ENCODE measurements at regions not wholly inside any gene's neighbourhood (a gene's known extent, or its start where the extent isn't known, plus 50 kb on each side); places are given as distances from the start of the nearest gene placed in this dataset.

DNA sequence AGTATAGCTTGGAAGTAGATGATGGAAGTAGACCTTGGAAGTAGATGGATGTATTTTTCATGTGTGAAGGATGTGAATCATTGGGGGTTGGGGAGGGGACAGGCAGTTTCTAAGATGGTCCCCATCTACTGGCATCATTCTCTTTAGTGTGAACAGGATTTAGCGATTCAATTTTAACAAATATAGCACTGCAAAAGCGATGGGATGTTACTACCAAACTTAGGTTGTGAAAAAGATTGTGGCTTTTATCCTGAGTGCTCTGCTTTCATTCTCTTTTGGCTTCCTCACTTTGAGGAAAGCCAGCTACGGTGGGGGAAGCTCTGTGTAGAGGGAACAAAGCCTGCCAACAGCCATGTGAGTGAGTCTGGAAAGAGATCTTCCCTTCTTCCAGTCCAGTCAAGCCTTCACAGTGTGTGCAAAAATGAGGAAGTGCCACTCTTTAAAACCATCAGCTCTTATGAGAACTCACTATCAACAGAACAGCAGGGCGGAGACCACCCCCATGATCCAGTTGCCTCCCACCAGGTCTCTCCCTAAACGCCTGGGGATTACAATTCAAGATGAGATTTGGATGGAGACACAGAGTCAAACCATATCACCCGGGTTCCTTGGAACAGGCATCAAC, 441.4 kb downstream of the SH3GL2 start:
- DNase-seq (ENCODE audit: low spot score in 2 of 2): no peak
- Histone ChIP-seq H3K9me3 (peaks cover 0 to 9% (median 0%) of the 10 kb centered on the region in 4 donors), H3K27me3 (no peaks in the 10 kb centered on the region), H3K4me1 (no peaks in the 10 kb centered on the region), H3K27ac (no peak overlapping the region), H3K36me3 (no peaks in the 10 kb centered on the region), H3K4me3 (no peak overlapping the region)
- TF ChIP-seq POLR2A (IDR thresholded peaks at IDR 0.05) (no peak), EP300 (IDR thresholded peaks at IDR 0.05) (no peak)
- 80 to 84% methylated on average over 6 of the region's 6 CpGs for WGBS, 2 donors

DNA sequence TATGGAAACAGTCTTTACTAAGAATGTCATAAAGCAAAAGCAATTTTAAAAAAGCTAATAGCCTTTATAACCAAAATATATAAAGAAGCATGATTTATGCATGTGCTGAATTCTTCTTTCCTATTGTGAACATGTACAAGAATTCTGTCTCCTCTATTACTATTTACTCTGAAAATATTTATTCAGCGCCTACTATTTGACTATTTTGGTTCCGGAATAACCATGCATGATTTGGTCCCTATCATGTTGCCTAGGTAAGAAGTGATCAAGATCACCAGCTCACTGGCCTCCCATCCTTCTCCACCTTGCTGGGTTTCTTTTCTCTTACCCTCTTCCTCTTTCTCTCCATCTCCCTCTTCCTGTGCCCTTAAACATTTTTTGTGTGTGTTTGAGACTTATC, 443.8 kb downstream of the SH3GL2 start:
- Histone ChIP-seq H3K36me3 (no peaks in the 10 kb centered on the region), H3K27me3 (no peaks in the 10 kb centered on the region), H3K9me3 (peaks cover 0 to 11% (median 0%) of the 10 kb centered on the region in 4 donors), H3K4me1 (no peaks in the 10 kb centered on the region), H3K4me3 (no peak overlapping the region), H3K27ac (no peak overlapping the region)
- TF ChIP-seq POLR2A (IDR thresholded peaks at IDR 0.05) (no peak), EP300 (IDR thresholded peaks at IDR 0.05) (no peak)
- TF ChIP-seq, protein P1, sequence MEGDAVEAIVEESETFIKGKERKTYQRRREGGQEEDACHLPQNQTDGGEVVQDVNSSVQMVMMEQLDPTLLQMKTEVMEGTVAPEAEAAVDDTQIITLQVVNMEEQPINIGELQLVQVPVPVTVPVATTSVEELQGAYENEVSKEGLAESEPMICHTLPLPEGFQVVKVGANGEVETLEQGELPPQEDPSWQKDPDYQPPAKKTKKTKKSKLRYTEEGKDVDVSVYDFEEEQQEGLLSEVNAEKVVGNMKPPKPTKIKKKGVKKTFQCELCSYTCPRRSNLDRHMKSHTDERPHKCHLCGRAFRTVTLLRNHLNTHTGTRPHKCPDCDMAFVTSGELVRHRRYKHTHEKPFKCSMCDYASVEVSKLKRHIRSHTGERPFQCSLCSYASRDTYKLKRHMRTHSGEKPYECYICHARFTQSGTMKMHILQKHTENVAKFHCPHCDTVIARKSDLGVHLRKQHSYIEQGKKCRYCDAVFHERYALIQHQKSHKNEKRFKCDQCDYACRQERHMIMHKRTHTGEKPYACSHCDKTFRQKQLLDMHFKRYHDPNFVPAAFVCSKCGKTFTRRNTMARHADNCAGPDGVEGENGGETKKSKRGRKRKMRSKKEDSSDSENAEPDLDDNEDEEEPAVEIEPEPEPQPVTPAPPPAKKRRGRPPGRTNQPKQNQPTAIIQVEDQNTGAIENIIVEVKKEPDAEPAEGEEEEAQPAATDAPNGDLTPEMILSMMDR (IDR thresholded peaks at IDR 0.05): no peak
- no peak for DNase-seq (ENCODE audit: low spot score in 2 of 2)
- 88 to 90% methylated on average over 2 of the region's 2 CpGs for WGBS, 2 donors

DNA sequence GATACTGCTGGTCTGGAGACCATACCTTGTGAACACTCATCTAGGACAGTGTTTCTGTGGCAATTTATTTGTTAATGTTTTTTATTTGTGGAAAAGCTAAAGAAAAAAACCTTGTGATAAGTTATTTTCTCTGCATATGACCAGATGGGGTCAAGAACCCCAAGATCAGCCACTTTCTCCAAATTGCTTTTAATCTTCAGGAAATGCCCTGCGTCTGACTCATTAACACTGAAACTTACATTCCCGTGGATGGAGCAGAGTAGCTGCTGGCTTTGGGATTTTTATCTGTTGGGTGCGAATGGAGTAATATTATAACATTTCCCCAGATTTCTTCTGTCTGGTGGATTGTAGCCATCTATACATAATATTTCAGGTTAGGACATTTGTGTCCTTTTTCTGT, 444.5 kb downstream of the SH3GL2 start:
- Histone ChIP-seq H3K27ac (no peak overlapping the region), H3K4me1 (no peaks in the 10 kb centered on the region), H3K27me3 (no peaks in the 10 kb centered on the region), H3K9me3 (peaks cover 0 to 10% (median 0%) of the 10 kb centered on the region in 4 donors), H3K36me3 (no peaks in the 10 kb centered on the region), H3K4me3 (no peak overlapping the region)
- no peak for DNase-seq (ENCODE audit: low spot score in 2 of 2)
- 77 to 78% methylated on average over 3 of the region's 3 CpGs for WGBS, 2 donors
- TF ChIP-seq, protein P1 (IDR thresholded peaks at IDR 0.05): no peak
- no peak for TF ChIP-seq EP300 (IDR thresholded peaks at IDR 0.05)
- no peak for TF ChIP-seq POLR2A (IDR thresholded peaks at IDR 0.05)

DNA sequence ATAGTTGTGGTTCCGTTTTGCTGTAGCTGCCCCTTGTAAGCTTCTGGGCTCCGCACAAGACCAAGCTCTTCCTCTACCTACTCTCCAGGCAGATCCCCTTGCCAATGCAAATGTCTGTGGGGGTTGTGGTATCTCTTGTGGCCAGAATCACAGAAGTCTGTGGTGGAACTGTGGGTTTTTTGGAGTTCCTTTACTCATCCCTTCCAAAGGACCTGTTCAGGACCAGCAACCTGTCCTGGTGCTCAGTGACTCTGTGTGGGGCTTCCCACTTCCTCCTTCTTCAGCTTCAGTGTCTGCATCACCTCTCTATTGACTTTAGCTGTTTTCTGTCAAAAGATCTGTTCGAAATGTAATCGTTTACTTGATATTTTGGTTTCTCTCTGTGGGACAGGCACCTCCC, 441.3 kb upstream of the ADAMTSL1 start:
- Histone ChIP-seq H3K4me1 (no peaks in the 10 kb centered on the region), H3K4me3 (no peak overlapping the region), H3K9me3 (peaks cover 0 to 17% (median 0%) of the 10 kb centered on the region in 4 donors), H3K36me3 (no peaks in the 10 kb centered on the region), H3K27me3 (no peaks in the 10 kb centered on the region), H3K27ac (no peak overlapping the region)
- 91 to 93% methylated on average over 4 of the region's 4 CpGs for WGBS, 2 donors
- DNase-seq (ENCODE audit: low spot score in 2 of 2): no peak
- TF ChIP-seq, protein P1 (IDR thresholded peaks at IDR 0.05): no peak
- TF ChIP-seq EP300 (IDR thresholded peaks at IDR 0.05) (no peak), POLR2A (IDR thresholded peaks at IDR 0.05) (no peak)

DNA sequence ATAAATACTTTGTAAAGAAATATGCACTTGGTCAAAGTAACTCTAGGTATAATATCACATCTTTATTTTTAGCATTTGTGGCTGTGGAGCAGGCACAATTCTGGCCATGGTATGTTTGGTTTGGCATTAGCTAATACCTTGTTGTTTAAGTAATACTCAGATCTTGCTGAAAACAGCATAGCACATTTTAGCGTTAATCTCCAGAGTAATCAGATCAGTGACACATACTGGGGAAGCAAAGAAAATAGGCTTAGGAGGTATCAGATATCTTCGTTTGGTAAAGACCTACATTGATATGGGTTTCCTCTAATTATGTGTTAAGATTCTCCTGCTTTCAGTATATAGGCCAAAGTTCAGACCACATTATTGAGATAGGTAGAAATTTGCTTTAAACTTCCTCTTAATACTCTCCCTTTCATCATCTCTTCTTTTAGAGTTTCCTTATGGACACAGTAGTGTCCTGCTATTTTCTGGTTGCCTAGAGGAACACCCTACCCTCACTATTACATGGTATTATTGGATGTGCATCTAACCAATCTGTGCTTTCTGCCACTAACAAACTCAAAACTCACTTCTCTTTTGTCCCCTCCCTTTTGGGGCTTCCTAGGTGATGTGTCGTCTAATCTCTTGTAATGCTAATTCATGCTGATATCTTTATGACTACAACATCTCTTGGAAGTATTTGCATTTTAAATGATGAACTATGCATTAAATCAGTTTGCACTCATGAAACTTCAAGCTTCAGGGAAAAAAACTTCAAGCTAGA, 437.3 kb upstream of the ADAMTSL1 start:
- 77 to 86% methylated on average over 3 of the region's 3 CpGs for WGBS, 2 donors
- Histone ChIP-seq H3K27me3 (no peaks in the 10 kb centered on the region), H3K4me1 (no peaks in the 10 kb centered on the region), H3K36me3 (no peaks in the 10 kb centered on the region), H3K27ac (no peak overlapping the region), H3K9me3 (peaks cover 0 to 4% (median 0%) of the 10 kb centered on the region in 4 donors), H3K4me3 (no peak overlapping the region)
- TF ChIP-seq EP300 (IDR thresholded peaks at IDR 0.05) (no peak), POLR2A (IDR thresholded peaks at IDR 0.05) (no peak)
- TF ChIP-seq, protein P1 (IDR thresholded peaks at IDR 0.05): no peak
- DNase-seq (ENCODE audit: low spot score in 2 of 2): no peak

Measured in tibial nerve (tissue), 4 donors.